Activated CD4-positive, alpha-beta T cell treated with anti-CD3 and anti-CD28 coated beads for 36 hours (primary cell): ENCODE measurements at regions not wholly inside any gene's neighbourhood (a gene's known extent, or its start where the extent isn't known, plus 50 kb on each side); places are given as distances from the start of the nearest gene placed in this dataset.
A peak's percentile ranks its signal among the peaks of the same experiment; 100 is the strongest.
"Not testable (repeated sequence)": the region's sequence is repeated elsewhere in the genome, so short reads cannot be mapped to it uniquely, and the experiment has no call there.

Experiments used
- ATAC-seq: fragments of 200-7000 bp; cut with Tn5 transposase; one replicate; pipeline ENCODE4 v1.10.0; 2021; ENCODE audit warnings: mild to moderate bottlenecking, moderate library complexity
- CTCF ChIA-PET: fragments of 350-600 bp; sonication (Branson Sonifier 250); formaldehyde crosslinking; loops from one replicate; lab custom pipeline; 2021; ENCODE audit warnings: antibody characterized with exemption; lab: Charles Lee
- POLR2A ChIA-PET: fragments of 350-600 bp; sonication (Branson Sonifier 250); formaldehyde crosslinking; loops from one replicate; lab custom pipeline; 2021; ENCODE audit warnings: antibody characterized with exemption, inconsistent platforms; lab: Charles Lee
- DNase-seq: peaks from one replicate; pipeline ENCODE4 v3.0.0-alpha.2; 2020
- H3K27ac Mint-ChIP-seq: one replicate; pipeline ENCODE4 v1.8.0; 2021; ENCODE audit warnings: mixed read lengths
- H3K27me3 Mint-ChIP-seq: one replicate; pipeline ENCODE4 v1.8.0; 2021; ENCODE audit warnings: mixed read lengths
- H3K36me3 Mint-ChIP-seq: one replicate; pipeline ENCODE4 v1.8.0; 2021; ENCODE audit warnings: low read depth, mixed read lengths
- H3K4me1 Mint-ChIP-seq: one replicate; pipeline ENCODE4 v1.8.0; 2021; ENCODE audit warnings: mixed read lengths
- H3K4me3 Mint-ChIP-seq: one replicate; pipeline ENCODE4 v1.8.0; 2021; ENCODE audit warnings: mild to moderate bottlenecking, moderate library complexity, mixed read lengths
- H3K9me3 Mint-ChIP-seq: one replicate; pipeline ENCODE4 v1.8.0; 2021; ENCODE audit warnings: low read depth, mixed read lengths
- intact Hi-C, 2 experiments: fragments of 100-400 bp; cut with DNase I in 1 of 2; cut with micrococcal nuclease in 1 of 2; formaldehyde crosslinking; loops; one replicate each; pipeline versions ENCODE4 v1.14.2 to v1.15.1; 2022 to 2024; cut with DNase I, micrococcal nuclease

- H3K4me1 Mint-ChIP-seq: no peaks in the 10 kb centered on the region
- no peak overlapping the region for H3K4me3 Mint-ChIP-seq
- peaks cover 5% of the 10 kb centered on the region for H3K27me3 Mint-ChIP-seq
- CTCF ChIA-PET: interaction anchor here (0.6 kb wide), 1 partner anchor 186 kb away, joined by 3 read pairs; no protein-coding TSS in a partner anchor
- DNase-seq (no peak), ATAC-seq (no peak)
- no peaks in the 10 kb centered on the region for H3K9me3 Mint-ChIP-seq
- intact Hi-C loops: no loop called here
- POLR2A ChIA-PET: no interaction called here
- no peak overlapping the region for H3K27ac Mint-ChIP-seq
- H3K36me3 Mint-ChIP-seq: no peaks in the 10 kb centered on the region
Measured at GRCh38 chr1:214143006-214143992, 137.7 kb upstream of the SMYD2 start.

GRCh38 chr1:214144521-214144920, 136.4 kb upstream of the SMYD2 start:
- CTCF ChIA-PET, H3K27ac Mint-ChIP-seq, H3K4me1 Mint-ChIP-seq, ATAC-seq, H3K27me3 Mint-ChIP-seq, H3K36me3 Mint-ChIP-seq, H3K9me3 Mint-ChIP-seq, H3K4me3 Mint-ChIP-seq, POLR2A ChIA-PET, DNase-seq, intact Hi-C loops: not testable (repeated sequence)

- DNase-seq (peak; percentile 10), ATAC-seq (no peak)
- Mint-ChIP-seq H3K4me3 (no peak overlapping the region), H3K27ac (no peak overlapping the region), H3K27me3 (peaks cover 6% of the 10 kb centered on the region), H3K4me1 (no peaks in the 10 kb centered on the region), H3K9me3 (no peaks in the 10 kb centered on the region), H3K36me3 (no peaks in the 10 kb centered on the region)
- ChIA-PET POLR2A (no interaction called here), CTCF (interaction anchor here (1.1 kb wide), 1 partner anchor 24 kb away, joined by 3 read pairs; no protein-coding TSS in a partner anchor)
- intact Hi-C loops: no loop called here
Measured at GRCh38 chr1:214146523-214146922, 134.4 kb upstream of the SMYD2 start.

GRCh38 chr1:214154596-214155292, 126.2 kb upstream of the SMYD2 start:
- H3K27ac Mint-ChIP-seq: no peak overlapping the region
- CTCF ChIA-PET: no interaction called here
- peaks cover 10% of the 10 kb centered on the region for H3K27me3 Mint-ChIP-seq
- H3K36me3 Mint-ChIP-seq: no peaks in the 10 kb centered on the region
- POLR2A ChIA-PET: no interaction called here
- H3K4me3 Mint-ChIP-seq: no peak overlapping the region
- DNase-seq: no peak
- intact Hi-C loops: no loop called here
- ATAC-seq: no peak
- H3K4me1 Mint-ChIP-seq: no peaks in the 10 kb centered on the region
- H3K9me3 Mint-ChIP-seq: no peaks in the 10 kb centered on the region

- DNase-seq (no peak), ATAC-seq (no peak)
- Mint-ChIP-seq H3K27ac (no peak overlapping the region), H3K36me3 (no peaks in the 10 kb centered on the region), H3K4me3 (no peak overlapping the region), H3K4me1 (no peaks in the 10 kb centered on the region), H3K27me3 (peaks cover 12% of the 10 kb centered on the region), H3K9me3 (no peaks in the 10 kb centered on the region)
- POLR2A ChIA-PET: no interaction called here
- intact Hi-C loops: no loop called here
- CTCF ChIA-PET: no interaction called here
Measured at GRCh38 chr1:214155987-214156625, 124.9 kb upstream of the SMYD2 start.

GRCh38 chr1:214164173-214164572, 116.8 kb upstream of the SMYD2 start:
- H3K27ac Mint-ChIP-seq: no peak overlapping the region
- no peak overlapping the region for H3K4me3 Mint-ChIP-seq
- no peaks in the 10 kb centered on the region for H3K9me3 Mint-ChIP-seq
- DNase-seq (no peak), ATAC-seq (no peak)
- intact Hi-C loops: no loop called here
- H3K4me1 Mint-ChIP-seq: no peaks in the 10 kb centered on the region
- ChIA-PET POLR2A (no interaction called here), CTCF (no interaction called here)
- H3K36me3 Mint-ChIP-seq: no peaks in the 10 kb centered on the region
- peaks cover 8% of the 10 kb centered on the region for H3K27me3 Mint-ChIP-seq

GRCh38 chr1:214165850-214166374, 115.0 kb upstream of the SMYD2 start:
- DNase-seq: no peak
- Mint-ChIP-seq H3K27me3 (peaks cover 3% of the 10 kb centered on the region), H3K36me3 (no peaks in the 10 kb centered on the region), H3K9me3 (no peaks in the 10 kb centered on the region), H3K27ac (no peak overlapping the region), H3K4me1 (no peaks in the 10 kb centered on the region), H3K4me3 (no peak overlapping the region)
- intact Hi-C loops: no loop called here
- CTCF ChIA-PET: no interaction called here
- ATAC-seq: no peak
- POLR2A ChIA-PET: no interaction called here

GRCh38 chr1:214174508-214175199, 106.3 kb upstream of the SMYD2 start:
- intact Hi-C loops: no loop called here
- no peaks in the 10 kb centered on the region for H3K36me3 Mint-ChIP-seq
- DNase-seq (no peak), ATAC-seq (no peak)
- H3K27me3 Mint-ChIP-seq: peaks cover 13% of the 10 kb centered on the region
- CTCF ChIA-PET: interaction anchor here (0.6 to 1.1 kb wide), 3 partner anchors 29 to 158 kb away, joined by 3 to 4 read pairs (median 4); no protein-coding TSS in a partner anchor
- no peak overlapping the region for H3K4me3 Mint-ChIP-seq
- H3K27ac Mint-ChIP-seq: no peak overlapping the region
- no peaks in the 10 kb centered on the region for H3K9me3 Mint-ChIP-seq
- no peaks in the 10 kb centered on the region for H3K4me1 Mint-ChIP-seq
- POLR2A ChIA-PET: no interaction called here

- ATAC-seq: no peak
- no peak for DNase-seq
- Mint-ChIP-seq H3K9me3 (peaks cover 10% of the 10 kb centered on the region), H3K36me3 (no peaks in the 10 kb centered on the region), H3K27me3 (peaks cover 29% of the 10 kb centered on the region), H3K27ac (no peak overlapping the region), H3K4me3 (no peak overlapping the region), H3K4me1 (no peaks in the 10 kb centered on the region)
- ChIA-PET CTCF (interaction anchor here (0.5 to 0.6 kb wide), 2 partner anchors 12 to 751 kb away, joined by 3 read pairs; no protein-coding TSS in a partner anchor), POLR2A (no interaction called here)
- intact Hi-C loops: no loop called here
Measured at GRCh38 chr1:214178102-214178501, 102.9 kb upstream of the SMYD2 start.

- DNase-seq (no peak), ATAC-seq (no peak)
- intact Hi-C loops: no loop called here
- Mint-ChIP-seq H3K4me1 (peaks cover 8% of the 10 kb centered on the region), H3K27ac (no peak overlapping the region), H3K36me3 (no peaks in the 10 kb centered on the region), H3K4me3 (no peak overlapping the region), H3K9me3 (peaks cover 10% of the 10 kb centered on the region), H3K27me3 (peaks cover 51% of the 10 kb centered on the region)
- ChIA-PET CTCF (no interaction called here), POLR2A (no interaction called here)
Measured at GRCh38 chr1:214184992-214185391, 96.0 kb upstream of the SMYD2 start.
